Loucy (cell line): ENCODE measurements at regions not wholly inside any gene's neighbourhood (a gene's known extent, or its start where the extent isn't known, plus 50 kb on each side); places are given as distances from the start of the nearest gene placed in this dataset.

Experiments used
- H2AFZ ChIP-seq: fragments of 200-600 bp; sonication (generic); 2 replicates; pipeline ENCODE4 v1.6.0; 2016; ENCODE audit warnings: antibody characterized with exemption, mild to moderate bottlenecking, low read length, moderate library complexity
- H3F3A ChIP-seq: fragments of 200-600 bp; 2 replicates; pipeline ENCODE4 v1.6.0; 2016; ENCODE audit warnings: antibody characterized with exemption, low read depth, mild to moderate bottlenecking
- H3K27me3 ChIP-seq: fragments of 200-600 bp; sonication (generic); 2 replicates; pipeline ENCODE4 v1.6.1; 2014; ENCODE audit warnings: low read length, mild to moderate bottlenecking; ENCODE audit not compliant: insufficient read depth, poor library complexity, severe bottlenecking
- H3K36me3 ChIP-seq: fragments of 200-600 bp; sonication (generic); 2 replicates; pipeline ENCODE4 v1.6.1; 2016; ENCODE audit warnings: low read length; ENCODE audit not compliant: insufficient read depth
- H3K4me1 ChIP-seq: fragments of 200-600 bp; sonication (generic); 2 replicates; pipeline ENCODE4 v1.5.1; 2014; ENCODE audit warnings: low read length, mild to moderate bottlenecking; ENCODE audit not compliant: insufficient read depth, poor library complexity, severe bottlenecking
- H3K4me2 ChIP-seq: fragments of 200-600 bp; sonication (generic); 2 replicates; pipeline ENCODE4 v1.6.0; 2014; ENCODE audit warnings: antibody characterized with exemption, low read length, low read depth, mild to moderate bottlenecking; ENCODE audit not compliant: poor library complexity, severe bottlenecking
- H3K4me3 ChIP-seq: fragments of 200-600 bp; sonication (generic); 2 replicates; pipeline ENCODE4 v1.5.1; 2014; ENCODE audit warnings: low read length, mild to moderate bottlenecking, mixed read lengths; ENCODE audit not compliant: poor library complexity, severe bottlenecking
- H3K79me2 ChIP-seq: fragments of 200-600 bp; sonication (generic); 2 replicates; pipeline ENCODE4 v1.6.1; 2014; ENCODE audit warnings: low read length; ENCODE audit not compliant: insufficient read depth
- H3K9ac ChIP-seq: fragments of 200-600 bp; sonication (generic); 2 replicates; pipeline ENCODE4 v1.6.0; 2014; ENCODE audit warnings: mild to moderate bottlenecking, low read depth, low read length, moderate library complexity; ENCODE audit not compliant: poor library complexity, severe bottlenecking
- H3K9me2 ChIP-seq: fragments of 200-600 bp; sonication (generic); replicated peaks from 2 replicates; pipeline ENCODE4 v1.6.1; 2016; ENCODE audit warnings: low read depth, low read length, mixed read lengths
- H3K9me3 ChIP-seq: fragments of 200-600 bp; sonication (generic); 2 replicates; pipeline ENCODE4 v1.6.1; 2014; ENCODE audit warnings: mild to moderate bottlenecking, antibody characterized with exemption, low read length, low read depth; ENCODE audit not compliant: insufficient read depth
- H4K20me1 ChIP-seq: fragments of 200-600 bp; sonication (generic); 2 replicates; pipeline ENCODE4 v1.6.0; 2014; ENCODE audit warnings: antibody characterized with exemption, low read length, mild to moderate bottlenecking; ENCODE audit not compliant: insufficient read depth, poor library complexity, severe bottlenecking
- EZH2phosphoT487 ChIP-seq: fragments of 200-600 bp; IDR thresholded peaks from 2 replicates; pipeline ENCODE4 v1.6.1; 2018; ENCODE audit warnings: antibody characterized with exemption, mild to moderate bottlenecking, moderate library complexity, borderline replicate concordance
- TF ChIP-seq, protein P1 (sequence below): fragments of 200-600 bp; sonication (generic); conservative IDR thresholded peaks from 2 replicates; pipeline ENCODE4 v1.5.1; 2014; ENCODE audit warnings: mild to moderate bottlenecking, antibody characterized with exemption, low read length

DNA sequence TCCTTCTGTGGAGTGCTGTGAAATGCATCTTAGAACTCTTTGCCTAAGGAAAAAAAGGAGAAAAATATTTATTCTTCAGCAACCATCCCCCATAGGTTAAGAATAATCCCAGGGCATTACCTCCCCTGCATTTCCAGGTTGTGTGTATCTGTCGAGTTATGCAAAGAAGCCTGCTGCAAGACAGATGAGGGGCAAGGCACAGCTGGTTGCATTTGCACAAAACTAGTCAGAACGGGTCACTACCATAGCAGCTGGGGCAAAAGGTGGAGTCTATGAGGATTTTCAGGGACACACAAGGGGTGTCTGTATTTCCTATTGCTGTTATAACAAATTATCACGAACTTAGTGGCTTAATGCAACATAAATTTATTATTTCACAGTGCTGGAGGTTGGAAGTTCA is 443.4 kb upstream of the C1orf87 start:
- TF ChIP-seq, protein P1, sequence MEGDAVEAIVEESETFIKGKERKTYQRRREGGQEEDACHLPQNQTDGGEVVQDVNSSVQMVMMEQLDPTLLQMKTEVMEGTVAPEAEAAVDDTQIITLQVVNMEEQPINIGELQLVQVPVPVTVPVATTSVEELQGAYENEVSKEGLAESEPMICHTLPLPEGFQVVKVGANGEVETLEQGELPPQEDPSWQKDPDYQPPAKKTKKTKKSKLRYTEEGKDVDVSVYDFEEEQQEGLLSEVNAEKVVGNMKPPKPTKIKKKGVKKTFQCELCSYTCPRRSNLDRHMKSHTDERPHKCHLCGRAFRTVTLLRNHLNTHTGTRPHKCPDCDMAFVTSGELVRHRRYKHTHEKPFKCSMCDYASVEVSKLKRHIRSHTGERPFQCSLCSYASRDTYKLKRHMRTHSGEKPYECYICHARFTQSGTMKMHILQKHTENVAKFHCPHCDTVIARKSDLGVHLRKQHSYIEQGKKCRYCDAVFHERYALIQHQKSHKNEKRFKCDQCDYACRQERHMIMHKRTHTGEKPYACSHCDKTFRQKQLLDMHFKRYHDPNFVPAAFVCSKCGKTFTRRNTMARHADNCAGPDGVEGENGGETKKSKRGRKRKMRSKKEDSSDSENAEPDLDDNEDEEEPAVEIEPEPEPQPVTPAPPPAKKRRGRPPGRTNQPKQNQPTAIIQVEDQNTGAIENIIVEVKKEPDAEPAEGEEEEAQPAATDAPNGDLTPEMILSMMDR, result no peak
- TF ChIP-seq EZH2phosphoT487, result no peak
- no peaks in the 10 kb centered on the region for H3K27me3 ChIP-seq
- no peaks in the 10 kb centered on the region for H4K20me1 ChIP-seq
- no peak overlapping the region for H3K4me2 ChIP-seq
- H3K36me3 ChIP-seq, result no peaks in the 10 kb centered on the region
- no peak overlapping the region for H3K4me3 ChIP-seq
- no peaks in the 10 kb centered on the region for H3F3A ChIP-seq
- H3K79me2 ChIP-seq, result no peaks in the 10 kb centered on the region
- H3K9ac ChIP-seq, result no peak overlapping the region
- H3K9me2 ChIP-seq, result no peaks in the 10 kb centered on the region
- H2AFZ ChIP-seq, result no peak overlapping the region
- H3K4me1 ChIP-seq, result no peaks in the 10 kb centered on the region
- no peaks in the 10 kb centered on the region for H3K9me3 ChIP-seq

DNA sequence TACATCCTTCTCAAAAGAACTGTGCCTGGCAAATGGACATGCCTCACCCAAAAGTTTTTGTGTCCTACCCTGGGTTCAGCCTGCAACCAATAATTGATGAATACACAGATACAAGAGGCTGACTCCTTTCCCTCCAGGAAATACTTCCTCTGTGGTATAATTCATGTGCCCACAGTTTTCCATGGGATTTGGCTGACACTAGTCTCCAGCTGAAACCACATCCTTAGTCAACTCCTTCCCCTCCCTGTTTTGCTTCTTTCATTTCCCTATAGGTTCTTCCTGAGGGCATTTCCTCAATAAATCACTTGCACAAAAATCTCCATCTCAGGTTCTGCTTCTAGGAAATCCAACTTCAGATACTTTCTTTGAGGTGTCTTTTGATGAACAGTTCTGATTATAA is 436.6 kb upstream of the C1orf87 start:
- Histone ChIP-seq H3K4me1 (no peaks in the 10 kb centered on the region), H3K79me2 (no peaks in the 10 kb centered on the region), H3K4me3 (no peak overlapping the region), H3K9me2 (0 out of 2 replicates have a peak, but pooled peaks cover 6% of the 10 kb centered on the region), H4K20me1 (no peaks in the 10 kb centered on the region), H3K9ac (no peak overlapping the region), H3K27me3 (no peaks in the 10 kb centered on the region), H3K4me2 (no peak overlapping the region), H3F3A (no peaks in the 10 kb centered on the region), H3K36me3 (no peaks in the 10 kb centered on the region), H3K9me3 (no peaks in the 10 kb centered on the region), H2AFZ (no peak overlapping the region)
- TF ChIP-seq, protein P1, result no peak
- TF ChIP-seq EZH2phosphoT487, result no peak

DNA sequence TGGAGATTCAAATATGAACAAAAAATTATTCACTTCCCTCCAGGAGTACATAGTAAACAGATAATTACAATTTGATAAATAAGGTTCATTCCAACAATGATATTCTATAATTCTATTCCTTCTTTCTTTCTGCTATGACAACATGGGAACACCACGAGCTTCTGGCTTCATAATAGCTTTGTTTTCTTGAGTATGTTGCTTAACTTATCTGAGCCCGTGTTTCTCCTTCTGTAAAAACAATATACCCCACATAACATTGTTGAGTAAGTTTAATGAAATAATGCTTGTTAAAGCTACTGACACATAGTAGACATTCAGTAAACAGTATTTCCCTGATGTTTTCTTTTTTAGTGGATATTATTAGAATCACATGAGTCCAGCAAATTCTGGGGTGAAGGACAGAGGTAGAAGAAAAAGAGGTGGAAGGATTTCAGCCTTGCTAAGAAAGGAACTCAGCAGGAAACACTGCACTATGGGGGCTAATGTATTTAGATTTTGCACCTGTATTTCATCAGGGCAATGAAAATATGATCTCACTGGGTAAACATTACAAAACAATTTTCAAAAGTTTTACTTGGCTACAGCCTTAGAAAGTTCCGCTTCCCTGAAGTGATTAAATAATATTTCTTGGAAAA is 430.8 kb upstream of the C1orf87 start:
- H3F3A ChIP-seq, result no peaks in the 10 kb centered on the region
- H2AFZ ChIP-seq, result peak overlapping the region; percentile 51; the same call in 1 of the 2 replicates
- peaks cover 4% of the 10 kb centered on the region for H3K4me1 ChIP-seq
- H3K9me3 ChIP-seq, result no peaks in the 10 kb centered on the region
- H3K4me3 ChIP-seq, result no peak overlapping the region
- H3K36me3 ChIP-seq, result no peaks in the 10 kb centered on the region; the same call in 1 of the 2 replicates
- no peak overlapping the region for H3K4me2 ChIP-seq
- H3K79me2 ChIP-seq, result no peaks in the 10 kb centered on the region
- H3K9me2 ChIP-seq, result 0 out of 2 replicates have a peak, but pooled peaks cover 6% of the 10 kb centered on the region
- H3K27me3 ChIP-seq, result no peaks in the 10 kb centered on the region
- H4K20me1 ChIP-seq, result no peaks in the 10 kb centered on the region
- TF ChIP-seq, protein P1, result no peak
- TF ChIP-seq EZH2phosphoT487, result no peak
- no peak overlapping the region for H3K9ac ChIP-seq
